GM13976 (cell line): ENCODE measurements at regions not wholly inside any gene's neighbourhood (a gene's known extent, or its start where the extent isn't known, plus 50 kb on each side); places are given as distances from the start of the nearest gene placed in this dataset.

Experiments used
- DNase-seq: peaks from one replicate; pipeline ENCODE4 v3.0.0; 2012; ENCODE audit warnings: low spot score
- in situ Hi-C: fragments of 300-500 bp; cut with MboI; formaldehyde crosslinking; loops from one replicate; pipeline ENCODE4 v1.12.0; 2022; ENCODE audit warnings: low sequenced_read_pairs, mixed read lengths, inconsistent platforms; ENCODE audit not compliant: unreplicated experiment
- TF ChIP-seq, protein P1 (sequence below): IDR thresholded peaks from 2 replicates; pipeline ENCODE4 v1.5.1; 2012; ENCODE audit warnings: borderline replicate concordance, mild to moderate bottlenecking; ENCODE audit not compliant: insufficient read depth; ENCODE audit errors: extremely low read depth, missing control alignments, control extremely low read depth

DNA sequence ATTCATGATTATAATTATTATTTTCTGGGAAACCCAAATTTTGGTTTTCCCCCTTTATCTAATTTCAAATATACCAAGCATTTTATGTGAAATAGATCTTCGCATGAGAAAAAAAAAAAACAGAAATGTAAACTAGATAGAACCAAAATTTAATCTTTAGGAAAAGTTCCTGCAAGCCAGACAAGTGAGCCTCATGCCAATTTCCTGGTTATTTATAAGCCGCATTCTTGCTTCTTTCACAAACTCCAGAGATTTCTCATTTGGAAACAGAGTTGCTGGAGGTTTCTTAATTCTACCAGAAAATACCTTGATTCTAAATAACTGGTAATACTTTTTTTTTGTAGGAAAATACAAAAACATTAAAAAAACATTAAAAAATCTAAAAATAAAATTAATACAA is 690.4 kb upstream of the IGFBP3 start:
- DNase-seq, result no peak
- TF ChIP-seq, protein P1, sequence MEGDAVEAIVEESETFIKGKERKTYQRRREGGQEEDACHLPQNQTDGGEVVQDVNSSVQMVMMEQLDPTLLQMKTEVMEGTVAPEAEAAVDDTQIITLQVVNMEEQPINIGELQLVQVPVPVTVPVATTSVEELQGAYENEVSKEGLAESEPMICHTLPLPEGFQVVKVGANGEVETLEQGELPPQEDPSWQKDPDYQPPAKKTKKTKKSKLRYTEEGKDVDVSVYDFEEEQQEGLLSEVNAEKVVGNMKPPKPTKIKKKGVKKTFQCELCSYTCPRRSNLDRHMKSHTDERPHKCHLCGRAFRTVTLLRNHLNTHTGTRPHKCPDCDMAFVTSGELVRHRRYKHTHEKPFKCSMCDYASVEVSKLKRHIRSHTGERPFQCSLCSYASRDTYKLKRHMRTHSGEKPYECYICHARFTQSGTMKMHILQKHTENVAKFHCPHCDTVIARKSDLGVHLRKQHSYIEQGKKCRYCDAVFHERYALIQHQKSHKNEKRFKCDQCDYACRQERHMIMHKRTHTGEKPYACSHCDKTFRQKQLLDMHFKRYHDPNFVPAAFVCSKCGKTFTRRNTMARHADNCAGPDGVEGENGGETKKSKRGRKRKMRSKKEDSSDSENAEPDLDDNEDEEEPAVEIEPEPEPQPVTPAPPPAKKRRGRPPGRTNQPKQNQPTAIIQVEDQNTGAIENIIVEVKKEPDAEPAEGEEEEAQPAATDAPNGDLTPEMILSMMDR, result no peak
- in situ Hi-C loops, result no loop called here

DNA sequence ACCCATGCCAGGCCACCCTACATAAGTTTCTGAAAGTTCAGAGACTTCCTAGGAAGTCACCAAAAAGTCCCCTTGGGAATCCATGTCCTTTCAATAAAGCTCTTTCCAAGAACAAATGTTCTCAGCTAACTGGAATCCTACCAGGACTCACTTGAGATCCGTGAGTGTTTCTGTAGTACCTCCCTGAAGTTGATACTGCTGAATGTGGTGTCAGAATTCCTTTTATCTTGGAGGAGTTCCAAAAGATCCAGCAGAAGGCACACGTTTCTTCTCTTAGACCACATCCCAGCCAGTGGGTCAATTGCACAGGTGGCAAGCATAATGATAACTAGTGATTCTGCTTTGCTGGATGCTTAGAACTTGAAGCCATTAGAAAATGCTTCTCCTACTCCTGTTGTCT is 689.7 kb upstream of the IGFBP3 start:
- no peak for DNase-seq
- TF ChIP-seq, protein P1, result no peak
- in situ Hi-C loops, result no loop called here

DNA sequence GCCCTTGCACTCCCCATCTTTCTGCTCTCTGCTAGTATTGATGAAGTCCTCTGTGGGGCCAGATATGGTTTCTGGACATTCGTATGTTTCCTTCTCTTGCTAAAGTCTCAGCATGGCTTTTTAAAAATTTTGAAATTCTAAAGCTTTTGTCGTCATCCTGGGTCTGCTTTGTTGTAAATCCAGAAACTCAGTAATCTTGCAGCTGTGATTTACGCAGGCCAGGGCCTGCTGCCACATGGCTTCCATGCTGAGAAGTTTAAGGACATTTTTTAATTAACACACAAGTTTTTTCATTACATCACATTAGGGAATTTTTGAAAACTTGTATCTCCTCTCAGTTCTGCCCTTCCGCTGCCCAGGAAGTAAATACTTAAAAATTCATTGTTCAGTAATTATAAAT is 686.1 kb upstream of the IGFBP3 start:
- in situ Hi-C loops, result no loop called here
- no peak for DNase-seq
- TF ChIP-seq, protein P1, result no peak

DNA sequence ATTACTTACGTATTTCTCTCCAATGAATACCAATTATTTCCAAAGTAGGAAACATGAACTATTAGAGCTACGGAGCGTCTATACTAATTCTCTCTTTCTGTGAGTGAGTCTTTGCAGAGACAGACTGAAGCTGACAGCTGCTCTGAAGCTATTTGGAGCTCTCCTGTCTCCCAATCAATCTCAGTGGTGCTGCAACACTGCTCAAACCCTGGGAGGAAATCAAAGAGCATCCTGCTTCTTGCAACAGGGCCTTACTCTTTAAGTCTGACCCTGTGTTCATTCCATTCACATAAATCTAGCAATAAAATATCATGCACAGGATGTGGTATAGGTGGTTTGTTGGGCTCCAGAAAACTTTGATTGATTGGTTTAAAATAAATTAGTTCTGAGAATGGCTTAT is 685.7 kb upstream of the IGFBP3 start:
- DNase-seq, result no peak
- in situ Hi-C loops, result no loop called here

DNA sequence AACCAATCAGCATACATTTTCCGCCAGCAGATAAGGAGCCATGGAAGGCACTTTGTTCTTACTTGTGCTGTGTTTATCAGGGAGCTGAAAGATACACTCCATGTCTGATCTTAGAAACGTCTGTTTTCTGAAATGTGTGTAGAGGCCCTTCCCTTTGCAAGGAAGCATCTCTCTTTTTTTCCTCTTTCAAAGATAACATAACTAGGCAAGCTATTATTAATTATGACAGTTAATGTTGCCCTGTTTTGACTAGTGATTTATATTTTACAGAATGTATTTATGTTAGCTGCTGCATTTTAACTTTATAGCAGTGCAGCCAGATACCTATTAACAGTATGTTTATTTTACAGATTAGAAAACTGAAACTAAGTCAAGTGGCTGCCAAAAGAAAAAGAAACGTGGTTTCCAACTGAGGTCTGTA is 683.2 kb upstream of the IGFBP3 start:
- no peak for DNase-seq
- in situ Hi-C loops, result no loop called here
- TF ChIP-seq, protein P1, result no peak

More for the DNA sequence above, 685.7 kb upstream of the IGFBP3 start:
- TF ChIP-seq, protein P1, result no peak

DNA sequence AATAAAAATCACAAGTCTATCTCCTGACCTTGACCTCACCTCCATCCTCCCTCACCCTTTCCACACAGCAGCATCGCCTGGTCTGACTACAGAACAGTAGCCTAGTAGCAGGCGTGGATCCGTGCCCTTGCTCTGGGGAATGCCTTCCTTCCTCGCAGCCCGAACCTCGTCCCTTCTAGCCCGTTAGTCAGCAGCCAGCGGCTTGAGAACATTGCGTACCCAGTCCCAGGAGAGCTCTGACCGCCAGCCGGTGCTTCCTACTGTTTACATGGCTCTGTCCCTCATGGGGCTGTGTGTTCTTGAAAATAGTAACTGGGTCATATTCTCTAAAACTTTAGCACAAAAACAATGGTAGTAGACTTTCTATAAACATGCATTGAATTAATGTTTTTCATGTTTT is 682.7 kb upstream of the IGFBP3 start:
- in situ Hi-C loops, result no loop called here
- no peak for DNase-seq

DNA sequence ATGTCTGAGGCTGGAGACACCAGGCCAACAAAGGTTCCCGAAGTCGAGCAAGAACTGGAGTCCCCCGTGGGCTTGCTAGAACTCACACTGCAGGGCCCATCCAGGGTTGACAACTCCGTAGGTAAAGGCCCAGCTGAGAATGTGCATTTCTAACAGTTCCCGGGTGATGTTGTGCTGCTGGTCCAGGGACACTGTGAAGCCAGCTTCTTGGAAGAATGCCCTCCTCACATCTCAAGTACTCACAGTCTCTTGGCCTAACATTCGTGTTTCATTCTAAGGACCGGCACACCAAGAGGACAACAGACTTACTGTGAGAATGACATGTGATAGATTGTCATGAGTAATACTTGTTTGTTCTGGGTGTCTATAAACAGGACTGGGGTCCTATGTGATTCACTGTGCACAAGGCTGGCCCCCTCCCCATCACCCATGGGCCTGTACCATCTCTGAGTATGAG is 682.3 kb upstream of the IGFBP3 start:
- DNase-seq, result no peak
- TF ChIP-seq, protein P1, result no peak
- in situ Hi-C loops, result no loop called here

More for the DNA sequence above, 682.7 kb upstream of the IGFBP3 start:
- TF ChIP-seq, protein P1, result no peak
